ENCODE measurements at regions not wholly inside any gene's neighbourhood (a gene's known extent, or its start where the extent isn't known, plus 50 kb on each side); places are given as distances from the start of the nearest gene placed in this dataset.
"Not testable (repeated sequence)": the region's sequence is repeated elsewhere in the genome, so short reads cannot be mapped to it uniquely, and the experiment has no call there.

- no peak for DNase-seq
- ATAC-seq = no peak
- intact Hi-C loops (cut with DNase I) = no loop called here
These were observed 294.3 kb upstream of the PFKP start for GRCh38 chr10:2772816-2773631.

DNA sequence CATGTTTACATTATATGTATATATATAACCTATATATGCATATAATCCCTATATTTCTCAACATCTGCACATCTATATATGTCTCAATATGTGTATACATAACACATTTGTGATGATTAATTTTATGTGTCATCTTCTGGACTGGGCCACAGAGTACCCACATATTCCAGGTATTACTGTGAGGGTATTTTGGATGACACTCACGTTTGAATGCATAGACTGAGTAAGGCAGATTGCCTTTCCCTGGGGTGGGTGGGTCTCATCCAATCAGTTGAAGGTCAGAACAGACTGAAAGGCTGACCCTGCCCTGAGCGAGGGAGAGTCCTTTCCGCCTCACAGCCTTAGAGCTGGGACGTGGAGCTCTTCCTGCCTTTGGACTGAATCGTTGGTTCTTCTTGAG, 295.2 kb upstream of the PFKP start:
- DNase-seq (no peak), ATAC-seq (no peak)
- intact Hi-C loops (cut with DNase I) = no loop called here

GRCh38 chr10:2767293-2767692, 300.1 kb upstream of the PFKP start:
- intact Hi-C loops (cut with DNase I); DNase-seq; ATAC-seq: not testable (repeated sequence)

DNA sequence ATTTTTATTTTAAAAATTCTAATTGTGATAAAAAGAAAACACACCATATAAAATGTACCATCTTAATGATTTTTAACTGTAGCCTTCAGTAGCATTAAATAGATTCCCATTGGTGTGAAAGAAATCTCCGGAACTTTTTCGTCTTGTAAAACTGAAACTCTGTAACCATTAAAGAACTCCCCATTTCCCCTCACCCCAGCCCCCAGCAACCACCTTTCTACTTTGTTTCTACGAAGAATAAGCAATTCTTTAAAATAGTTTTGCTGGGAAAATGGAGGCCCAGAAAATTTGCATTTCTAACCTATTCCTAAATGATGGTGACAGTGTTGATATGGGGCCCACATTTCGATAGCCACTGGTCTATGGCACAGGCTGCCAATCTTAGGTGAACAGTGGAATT, 305.4 kb upstream of the PFKP start:
- DNase-seq (no peak), ATAC-seq (no peak)
- intact Hi-C loops (cut with DNase I) = no loop called here

DNA sequence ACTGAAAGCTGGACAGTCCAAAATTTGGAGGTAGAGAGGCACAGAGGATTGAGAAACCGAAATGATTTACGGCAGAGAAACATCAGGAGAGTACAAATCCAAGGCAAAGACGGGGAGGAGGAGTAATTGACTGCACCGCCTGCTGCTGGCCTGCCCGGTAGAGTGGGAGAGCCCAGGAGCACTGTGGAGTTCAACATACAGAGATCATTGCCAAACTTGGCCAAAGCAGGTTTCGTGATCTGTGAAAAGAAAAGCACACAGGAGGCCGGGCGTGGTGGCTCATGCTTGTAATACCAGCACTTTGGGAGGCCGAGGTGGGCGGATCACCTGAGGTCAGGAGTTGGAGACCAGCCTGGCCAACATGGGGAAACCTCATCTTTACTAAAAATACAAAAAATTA, 306.0 kb upstream of the PFKP start:
- intact Hi-C loops (cut with DNase I) = no loop called here
- ATAC-seq = no peak
- DNase-seq = no peak

DNA sequence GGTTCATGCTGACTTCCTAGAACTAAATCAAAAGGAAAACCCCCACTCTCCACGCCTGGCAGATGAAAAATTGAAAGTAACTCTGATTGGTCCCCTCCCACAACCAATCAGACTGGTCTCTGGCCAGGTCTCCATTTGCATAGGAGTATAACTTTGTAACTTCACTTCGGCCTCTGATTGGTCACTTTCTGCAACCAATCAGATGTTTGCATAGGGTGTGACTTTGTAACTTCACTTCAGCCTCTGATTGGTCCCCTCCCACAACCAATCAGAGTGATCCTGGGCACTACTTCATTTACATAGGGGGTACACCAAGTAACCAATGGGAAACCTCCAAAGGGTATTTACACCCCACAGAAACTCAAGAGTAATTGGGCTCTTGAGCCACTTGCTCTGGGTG, 306.6 kb upstream of the PFKP start:
- intact Hi-C loops (cut with DNase I) = no loop called here
- ATAC-seq = no peak

GRCh38 chr10:2759233-2759632, 308.1 kb upstream of the PFKP start:
- DNase-seq = no peak
- ATAC-seq = no peak
- intact Hi-C loops (cut with DNase I) = no loop called here

More for the DNA sequence above, 306.6 kb upstream of the PFKP start:
- no peak for DNase-seq

DNA sequence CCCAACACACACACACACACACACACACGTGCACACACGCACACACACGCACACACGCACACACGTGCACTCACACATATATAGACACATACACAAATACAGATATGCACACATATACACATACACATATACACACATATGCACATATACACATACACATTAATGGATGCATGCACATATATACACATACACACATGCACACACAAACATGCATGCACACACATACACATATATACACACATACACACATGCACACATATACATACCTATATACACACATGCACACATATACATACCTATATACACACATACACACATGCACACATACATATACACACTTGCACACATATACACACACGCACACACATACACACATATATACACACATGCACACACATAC, 312.4 kb upstream of the PFKP start:
- ATAC-seq (no peak), DNase-seq (no peak)
- intact Hi-C loops (cut with DNase I) = no loop called here

GRCh38 chr10:2748287-2748686, 319.1 kb upstream of the PFKP start:
- DNase-seq = no peak
- ATAC-seq = no peak

DNA sequence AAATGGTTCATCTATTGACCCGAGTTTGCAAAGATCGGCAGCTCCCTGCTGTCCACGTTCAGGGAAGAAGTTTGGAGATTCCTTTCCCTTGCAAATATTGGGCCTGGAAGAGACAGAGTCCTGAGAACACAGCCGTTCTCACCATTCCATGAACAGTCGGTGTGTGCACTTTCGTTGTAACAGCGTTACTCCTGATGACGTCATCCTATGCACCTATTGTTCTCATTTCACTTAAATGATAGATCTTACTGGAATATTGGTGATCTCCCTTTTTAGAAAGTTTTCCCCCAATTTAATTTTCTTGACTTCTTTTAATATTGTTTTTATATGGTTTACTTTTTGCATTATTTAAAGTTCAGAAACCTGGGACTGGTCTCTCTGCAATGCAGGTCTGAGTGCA, 320.7 kb upstream of the PFKP start:
- ATAC-seq (no peak), DNase-seq (no peak)
- intact Hi-C loops (cut with DNase I) = no loop called here

More at GRCh38 chr10:2748287-2748686, 319.1 kb upstream of the PFKP start:
- intact Hi-C loops (cut with DNase I) = no loop called here

GRCh38 chr10:2745666-2746065, 321.7 kb upstream of the PFKP start:
- ATAC-seq (no peak), DNase-seq (no peak)
- intact Hi-C loops (cut with DNase I) = no loop called here

DNA sequence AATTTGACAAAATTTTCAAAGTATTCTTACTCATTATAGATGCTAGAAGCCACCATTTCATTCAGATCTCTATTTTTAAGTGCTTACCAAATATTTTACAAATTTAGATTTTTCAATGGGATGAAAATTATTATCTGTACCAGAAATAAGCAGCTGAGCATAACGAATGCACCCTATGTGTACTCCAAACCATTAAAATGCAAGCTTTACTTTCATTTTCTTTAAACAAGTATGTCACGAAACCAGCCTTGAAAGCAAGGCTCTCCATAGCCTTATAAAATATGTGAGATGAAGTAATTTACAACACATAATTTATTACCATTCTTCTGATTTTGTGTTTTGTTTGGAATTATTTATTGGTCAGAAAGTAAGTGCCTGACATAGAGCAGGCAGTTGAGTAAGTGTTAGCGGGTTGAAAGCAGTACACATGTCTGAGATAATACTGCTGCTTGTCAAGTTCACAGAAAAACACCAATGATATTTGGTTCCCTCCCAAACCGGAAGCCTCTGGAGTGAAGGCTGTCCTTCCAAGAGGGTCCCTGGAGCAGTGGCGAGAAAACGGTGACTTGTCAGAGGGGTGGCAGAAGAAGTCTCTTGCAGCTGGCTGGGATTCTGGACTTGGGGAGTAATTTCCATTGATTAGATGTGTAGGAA, 322.7 kb upstream of the PFKP start:
- ATAC-seq = no peak
- DNase-seq = no peak
- intact Hi-C loops (cut with DNase I) = no loop called here

DNA sequence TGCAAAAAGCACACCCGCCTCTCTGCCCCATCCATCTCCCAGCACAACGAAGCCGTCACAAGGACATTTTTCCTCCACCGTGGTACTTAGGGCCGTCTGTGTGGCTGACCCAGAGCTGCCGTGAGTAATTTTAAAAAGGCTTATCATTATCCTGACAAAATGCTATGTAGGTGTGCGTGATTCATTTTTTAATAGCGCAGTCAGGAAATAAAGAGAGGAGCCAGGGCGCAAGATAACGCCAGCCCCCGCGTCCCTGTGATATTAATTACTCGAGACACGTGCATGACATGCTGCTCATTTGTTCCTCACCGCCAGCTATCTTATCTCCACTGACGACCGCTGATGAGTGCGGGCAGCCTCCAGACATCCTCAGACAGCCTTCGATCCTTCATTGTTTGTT, 332.7 kb upstream of the PFKP start:
- intact Hi-C loops (cut with DNase I) = no loop called here
- DNase-seq (no peak), ATAC-seq (no peak)

- no peak for ATAC-seq
- DNase-seq = no peak
- intact Hi-C loops (cut with DNase I) = no loop called here
These were observed 333.9 kb upstream of the PFKP start for GRCh38 chr10:2733278-2733963.

DNA sequence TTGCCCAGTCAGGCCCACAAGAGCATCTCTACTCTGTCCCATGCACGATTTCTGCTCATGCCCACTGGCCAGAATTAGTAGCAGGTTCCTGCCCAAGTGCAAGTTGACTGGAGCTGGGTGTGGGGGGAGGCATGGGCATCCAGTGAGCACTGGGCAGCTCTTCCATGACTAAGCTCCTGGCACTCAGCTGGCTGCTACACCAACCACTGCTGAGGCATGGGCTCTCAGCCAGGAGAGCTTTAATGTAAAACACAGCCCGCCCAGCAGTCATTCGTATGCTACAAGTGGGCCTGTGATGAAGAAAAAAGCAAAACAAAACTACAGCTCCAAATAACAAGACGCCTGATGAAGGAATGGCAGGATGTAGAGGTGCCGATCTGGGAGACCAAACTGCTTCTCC, 335.4 kb upstream of the PFKP start:
- no peak for ATAC-seq
- no peak for DNase-seq
- intact Hi-C loops (cut with DNase I) = no loop called here

- no peak for DNase-seq
- no peak for ATAC-seq
- intact Hi-C loops (cut with DNase I) = no loop called here
These were observed 338.2 kb upstream of the PFKP start for GRCh38 chr10:2729197-2729596.

DNA sequence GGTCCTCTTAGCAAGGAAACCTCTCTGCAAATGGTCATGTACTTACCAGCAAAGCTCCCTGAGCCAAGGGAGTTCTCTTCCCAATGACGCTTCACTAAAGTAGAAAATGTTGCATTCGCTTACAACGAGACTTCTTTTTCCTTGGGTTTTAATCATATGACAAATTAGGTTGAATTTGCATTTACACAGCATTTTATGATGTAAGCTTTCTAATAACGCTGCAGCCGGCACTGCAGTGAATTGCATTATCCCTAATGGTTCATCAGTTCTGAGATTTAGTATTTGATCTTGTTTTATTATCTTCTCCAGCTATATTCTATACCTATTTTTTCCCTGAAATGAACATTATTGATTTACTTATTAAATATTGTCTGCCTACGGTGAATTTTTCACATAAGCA, 339.3 kb upstream of the PFKP start:
- ATAC-seq (no peak), DNase-seq (no peak)
- intact Hi-C loops (cut with DNase I) = no loop called here

DNA sequence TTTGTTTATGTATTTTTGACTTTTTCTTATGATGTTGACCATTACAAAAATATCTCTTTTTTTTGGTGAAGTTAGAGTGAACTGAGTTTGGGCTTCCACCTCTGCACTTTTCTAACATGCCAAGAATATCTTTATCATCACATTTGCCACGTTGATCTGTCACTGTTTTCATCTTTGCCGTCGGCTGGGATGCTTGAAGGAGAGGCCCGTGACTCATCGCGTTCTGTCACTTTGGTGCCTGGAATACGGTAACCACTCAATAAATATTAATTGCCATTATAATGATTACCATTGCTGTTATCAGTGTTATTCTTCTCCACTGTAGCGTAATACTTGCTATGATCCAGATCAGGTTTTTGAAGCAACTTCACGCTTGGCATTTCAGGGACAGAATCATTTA, 350.8 kb upstream of the PFKP start:
- no peak for DNase-seq
- ATAC-seq = no peak
- intact Hi-C loops (cut with DNase I) = no loop called here

- DNase-seq = no peak
- intact Hi-C loops (cut with DNase I) = no loop called here
- ATAC-seq = no peak
These were observed 352.8 kb upstream of the PFKP start for GRCh38 chr10:2714597-2714996.

GRCh38 chr10:2703953-2704352, 363.4 kb upstream of the PFKP start:
- no peak for DNase-seq
- intact Hi-C loops (cut with DNase I) = no loop called here
- ATAC-seq = no peak

DNA sequence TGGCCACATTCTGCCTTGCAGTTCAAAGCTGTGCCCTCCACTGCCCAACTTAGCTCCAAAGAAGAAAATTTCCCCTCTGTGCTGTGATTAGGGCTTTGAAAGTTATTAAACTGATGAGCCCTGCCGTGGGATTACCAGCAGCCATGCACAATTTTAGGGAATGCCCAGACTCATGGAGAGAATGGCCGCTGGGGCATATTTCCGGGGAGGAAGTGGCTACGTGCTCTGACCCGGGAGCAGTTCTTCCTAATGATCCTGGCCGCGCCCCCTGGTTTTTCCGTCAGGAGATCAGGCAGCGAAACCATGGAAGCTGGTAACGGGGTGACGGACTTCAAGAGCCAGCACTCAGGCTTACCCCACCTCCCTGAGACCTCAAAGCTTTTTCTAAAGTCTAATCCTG, 365.5 kb upstream of the PFKP start:
- ATAC-seq (no peak), DNase-seq (no peak)
- intact Hi-C loops (cut with DNase I) = no loop called here
